ENCODE measurements at regions not wholly inside any gene's neighbourhood (a gene's known extent, or its start where the extent isn't known, plus 50 kb on each side); places are given as distances from the start of the nearest gene placed in this dataset.

- H3K4me1 Mint-ChIP-seq: no peaks in the 10 kb centered on the region
- peaks cover 0 to 7% (median 0%) of the 10 kb centered on the region in 5 donors for H3K9me3 Mint-ChIP-seq
Observed at GRCh38 chr15:47570451-47570850, 146.9 kb upstream of the SEMA6D start.

GRCh38 chr15:47570881-47571640 lies 146.2 kb upstream of the SEMA6D start:
- ChIA-PET POLR2A (no interaction called here), CTCF (no interaction called here)
- Mint-ChIP-seq H3K9me3 (peaks cover 0 to 7% (median 0%) of the 10 kb centered on the region in 5 donors), H3K27me3 (no peaks in the 10 kb centered on the region), H3K4me1 (no peaks in the 10 kb centered on the region), H3K27ac (no peak overlapping the region), H3K4me3 (no peak overlapping the region), H3K36me3 (no peaks in the 10 kb centered on the region)
- Histone ChIP-seq H3K27ac (ENCODE audit: low read depth, low read length) (no peak overlapping the region), H3K4me3 (ENCODE audit: low read length) (no peak overlapping the region), H3K36me3 (ENCODE audit: insufficient read depth, low read length) (no peaks in the 10 kb centered on the region), H3K9me3 (ENCODE audit: low read length) (no peaks in the 10 kb centered on the region), H3K4me1 (ENCODE audit: insufficient read depth, low read length) (no peaks in the 10 kb centered on the region), H3K27me3 (ENCODE audit: insufficient read depth, low read length, poor library complexity, severe bottlenecking) (no peaks in the 10 kb centered on the region)
- DNase-seq: no peak

More at GRCh38 chr15:47570451-47570850, 146.9 kb upstream of the SEMA6D start:
- ChIA-PET POLR2A (no interaction called here), CTCF (no interaction called here)
- Histone ChIP-seq H3K4me1 (ENCODE audit: insufficient read depth, low read length) (no peaks in the 10 kb centered on the region), H3K9me3 (ENCODE audit: low read length) (no peaks in the 10 kb centered on the region), H3K36me3 (ENCODE audit: insufficient read depth, low read length) (no peaks in the 10 kb centered on the region), H3K4me3 (ENCODE audit: low read length) (no peak overlapping the region), H3K27me3 (ENCODE audit: insufficient read depth, low read length, poor library complexity, severe bottlenecking) (no peaks in the 10 kb centered on the region), H3K27ac (ENCODE audit: low read depth, low read length) (no peak overlapping the region)
- Mint-ChIP-seq H3K36me3 (no peaks in the 10 kb centered on the region), H3K4me3 (no peak overlapping the region), H3K27me3 (no peaks in the 10 kb centered on the region), H3K27ac (no peak overlapping the region)
- DNase-seq: no peak

- no peak overlapping the region for H3K4me3 Mint-ChIP-seq
- no peaks in the 10 kb centered on the region for H3K27me3 ChIP-seq (ENCODE audit: insufficient read depth, low read length, poor library complexity, severe bottlenecking)
- H3K27ac ChIP-seq (ENCODE audit: low read depth, low read length): no peak overlapping the region
- H3K9me3 Mint-ChIP-seq: peaks cover 0 to 5% (median 0%) of the 10 kb centered on the region in 5 donors
- H3K27ac Mint-ChIP-seq: no peak overlapping the region
- ChIA-PET CTCF (no interaction called here), POLR2A (no interaction called here)
- no peak overlapping the region for H3K4me3 ChIP-seq (ENCODE audit: low read length)
- no peaks in the 10 kb centered on the region for H3K9me3 ChIP-seq (ENCODE audit: low read length)
- no peaks in the 10 kb centered on the region for H3K27me3 Mint-ChIP-seq
- no peaks in the 10 kb centered on the region for H3K36me3 ChIP-seq (ENCODE audit: insufficient read depth, low read length)
- no peaks in the 10 kb centered on the region for H3K4me1 ChIP-seq (ENCODE audit: insufficient read depth, low read length)
- H3K36me3 Mint-ChIP-seq: no peaks in the 10 kb centered on the region
- H3K4me1 Mint-ChIP-seq: no peaks in the 10 kb centered on the region
- DNase-seq: no peak
Observed at GRCh38 chr15:47573673-47574072, 143.6 kb upstream of the SEMA6D start.

- POLR2A ChIA-PET: no interaction called here
- Mint-ChIP-seq H3K9me3 (peaks cover 0 to 6% (median 0%) of the 10 kb centered on the region in 5 donors), H3K27me3 (no peaks in the 10 kb centered on the region), H3K4me3 (no peak overlapping the region), H3K4me1 (no peaks in the 10 kb centered on the region), H3K27ac (no peak overlapping the region), H3K36me3 (no peaks in the 10 kb centered on the region)
- Histone ChIP-seq H3K27ac (ENCODE audit: low read depth, low read length) (no peak overlapping the region), H3K27me3 (ENCODE audit: insufficient read depth, low read length, poor library complexity, severe bottlenecking) (no peaks in the 10 kb centered on the region), H3K4me1 (ENCODE audit: insufficient read depth, low read length) (no peaks in the 10 kb centered on the region), H3K4me3 (ENCODE audit: low read length) (no peak overlapping the region), H3K9me3 (ENCODE audit: low read length) (no peaks in the 10 kb centered on the region), H3K36me3 (ENCODE audit: insufficient read depth, low read length) (no peaks in the 10 kb centered on the region)
- CTCF ChIA-PET: no interaction called here
- no peak for DNase-seq
Observed at GRCh38 chr15:47577000-47577399, 140.3 kb upstream of the SEMA6D start.

- Mint-ChIP-seq H3K27ac (no peak overlapping the region), H3K4me1 (no peaks in the 10 kb centered on the region), H3K9me3 (peaks cover 0 to 8% (median 0%) of the 10 kb centered on the region in 5 donors), H3K36me3 (no peaks in the 10 kb centered on the region), H3K27me3 (no peaks in the 10 kb centered on the region), H3K4me3 (no peak overlapping the region)
- ChIA-PET POLR2A (no interaction called here), CTCF (no interaction called here)
- H3K4me1 ChIP-seq (ENCODE audit: insufficient read depth, low read length): no peaks in the 10 kb centered on the region
- H3K9me3 ChIP-seq (ENCODE audit: low read length): no peaks in the 10 kb centered on the region
- no peaks in the 10 kb centered on the region for H3K36me3 ChIP-seq (ENCODE audit: insufficient read depth, low read length)
- no peak for DNase-seq
- H3K27me3 ChIP-seq (ENCODE audit: insufficient read depth, low read length, poor library complexity, severe bottlenecking): no peaks in the 10 kb centered on the region
- no peak overlapping the region for H3K27ac ChIP-seq (ENCODE audit: low read depth, low read length)
- H3K4me3 ChIP-seq (ENCODE audit: low read length): no peak overlapping the region
Observed at GRCh38 chr15:47577461-47577860, 139.8 kb upstream of the SEMA6D start.

- Histone ChIP-seq H3K27ac (ENCODE audit: low read depth, low read length) (no peak overlapping the region), H3K27me3 (ENCODE audit: insufficient read depth, low read length, poor library complexity, severe bottlenecking) (no peaks in the 10 kb centered on the region), H3K4me3 (ENCODE audit: low read length) (no peak overlapping the region), H3K4me1 (ENCODE audit: insufficient read depth, low read length) (no peaks in the 10 kb centered on the region), H3K36me3 (ENCODE audit: insufficient read depth, low read length) (no peaks in the 10 kb centered on the region), H3K9me3 (ENCODE audit: low read length) (no peaks in the 10 kb centered on the region)
- Mint-ChIP-seq H3K27me3 (no peaks in the 10 kb centered on the region), H3K4me1 (no peaks in the 10 kb centered on the region), H3K27ac (no peak overlapping the region), H3K36me3 (no peaks in the 10 kb centered on the region), H3K9me3 (peaks cover 0 to 6% (median 0%) of the 10 kb centered on the region in 5 donors), H3K4me3 (no peak overlapping the region)
- ChIA-PET CTCF (no interaction called here), POLR2A (no interaction called here)
- DNase-seq: no peak
Observed at GRCh38 chr15:47582233-47582632, 135.1 kb upstream of the SEMA6D start.

GRCh38 chr15:47584316-47584715 lies 133.0 kb upstream of the SEMA6D start:
- Mint-ChIP-seq H3K9me3 (peaks cover 0 to 6% (median 5%) of the 10 kb centered on the region in 5 donors), H3K27me3 (peaks cover 0 to 3% of the 10 kb centered on the region in 2 donors), H3K27ac (no peak overlapping the region), H3K36me3 (no peaks in the 10 kb centered on the region), H3K4me1 (no peaks in the 10 kb centered on the region), H3K4me3 (no peak overlapping the region)
- no peak for DNase-seq
- Histone ChIP-seq H3K36me3 (ENCODE audit: insufficient read depth, low read length) (no peaks in the 10 kb centered on the region), H3K4me3 (ENCODE audit: low read length) (no peak overlapping the region), H3K27ac (ENCODE audit: low read depth, low read length) (no peak overlapping the region), H3K4me1 (ENCODE audit: insufficient read depth, low read length) (no peaks in the 10 kb centered on the region), H3K9me3 (ENCODE audit: low read length) (no peaks in the 10 kb centered on the region), H3K27me3 (ENCODE audit: insufficient read depth, low read length, poor library complexity, severe bottlenecking) (no peaks in the 10 kb centered on the region)
- POLR2A ChIA-PET: no interaction called here
- CTCF ChIA-PET: no interaction called here

GRCh38 chr15:47586653-47587224 lies 130.6 kb upstream of the SEMA6D start:
- Histone ChIP-seq H3K36me3 (ENCODE audit: insufficient read depth, low read length) (no peaks in the 10 kb centered on the region), H3K27me3 (ENCODE audit: insufficient read depth, low read length, poor library complexity, severe bottlenecking) (no peaks in the 10 kb centered on the region), H3K27ac (ENCODE audit: low read depth, low read length) (no peak overlapping the region), H3K4me3 (ENCODE audit: low read length) (no peak overlapping the region), H3K4me1 (ENCODE audit: insufficient read depth, low read length) (no peaks in the 10 kb centered on the region), H3K9me3 (ENCODE audit: low read length) (no peaks in the 10 kb centered on the region)
- no peak overlapping the region for H3K4me3 Mint-ChIP-seq
- CTCF ChIA-PET: no interaction called here
- H3K36me3 Mint-ChIP-seq: no peaks in the 10 kb centered on the region
- H3K4me1 Mint-ChIP-seq: no peaks in the 10 kb centered on the region
- POLR2A ChIA-PET: no interaction called here
- peaks cover 0 to 4% of the 10 kb centered on the region in 2 donors for H3K27me3 Mint-ChIP-seq
- peaks cover 0 to 7% (median 5%) of the 10 kb centered on the region in 5 donors for H3K9me3 Mint-ChIP-seq
- no peak for DNase-seq
- no peak overlapping the region for H3K27ac Mint-ChIP-seq

Data from CD8-positive, alpha-beta memory T cell (primary cell).